Hepatocyte (in vitro differentiated cells): ENCODE measurements at regions not wholly inside any gene's neighbourhood (a gene's known extent, or its start where the extent isn't known, plus 50 kb on each side); places are given as distances from the start of the nearest gene placed in this dataset.

ENCODE experiments used
- DNase-seq: peaks from one replicate; pipeline ENCODE4 v3.0.0-alpha.2; 2016; ENCODE audit warnings: low spot score
- H2AFZ ChIP-seq: fragments of 200-600 bp; sonication (generic); 2 replicates; pipeline ENCODE4 v1.6.0; 2016; ENCODE audit warnings: antibody characterized with exemption, mild to moderate bottlenecking
- H3K27ac ChIP-seq: fragments of 200-600 bp; sonication (generic); 2 replicates; pipeline ENCODE4 v1.5.1; 2016; ENCODE audit warnings: mild to moderate bottlenecking
- H3K27me3 ChIP-seq: fragments of 200-600 bp; sonication (generic); 2 replicates; pipeline ENCODE4 v1.6.1; 2016
- H3K36me3 ChIP-seq: fragments of 200-600 bp; sonication (generic); replicated peaks from 2 replicates; pipeline ENCODE4 v1.5.1; 2016; ENCODE audit warnings: low read depth; ENCODE audit not compliant: insufficient read depth
- H3K4me1 ChIP-seq: fragments of 200-600 bp; sonication (generic); 2 replicates; pipeline ENCODE4 v1.5.1; 2016; ENCODE audit warnings: mild to moderate bottlenecking, moderate library complexity; ENCODE audit not compliant: insufficient read depth
- H3K4me2 ChIP-seq: fragments of 200-600 bp; sonication (generic); 2 replicates; pipeline ENCODE4 v1.6.0; 2016
- H3K4me3 ChIP-seq: fragments of 200-600 bp; sonication (generic); 2 replicates; pipeline ENCODE4 v1.5.1; 2016; ENCODE audit warnings: mild to moderate bottlenecking
- H3K79me2 ChIP-seq: fragments of 200-600 bp; sonication (generic); 2 replicates; pipeline ENCODE4 v1.6.0; 2017; ENCODE audit warnings: mild to moderate bottlenecking
- H3K9me2 ChIP-seq: fragments of 200-600 bp; sonication (generic); replicated peaks from 2 replicates; pipeline ENCODE4 v1.6.0; 2017; ENCODE audit warnings: mild to moderate bottlenecking; ENCODE audit not compliant: insufficient read depth
- H3K9me3 ChIP-seq: fragments of 200-600 bp; sonication (generic); 2 replicates; pipeline ENCODE4 v1.5.1; 2016; ENCODE audit warnings: low read depth, mild to moderate bottlenecking
- H4K20me1 ChIP-seq: fragments of 200-600 bp; sonication (generic); 2 replicates; pipeline ENCODE4 v1.6.0; 2016; ENCODE audit warnings: mild to moderate bottlenecking; ENCODE audit not compliant: insufficient read depth, poor library complexity, severe bottlenecking
- EZH2 ChIP-seq: fragments of 200-600 bp; sonication (generic); IDR thresholded peaks from 2 replicates; pipeline ENCODE4 v1.6.1; 2016; ENCODE audit warnings: antibody characterized with exemption, mild to moderate bottlenecking, borderline replicate concordance
- EZH2phosphoT487 ChIP-seq: fragments of 200-600 bp; sonication (generic); IDR thresholded peaks from one replicate; pipeline ENCODE4 v1.6.1; 2018; ENCODE audit warnings: antibody characterized with exemption, mild to moderate bottlenecking, low read depth, moderate library complexity; ENCODE audit not compliant: unreplicated experiment, severe bottlenecking
- WGBS: methylation state at CpG from one replicate; pipeline ENCODE4 v1.1.6; 2016; ENCODE audit warnings: low lambda C conversion rate; ENCODE audit errors: missing lambda C conversion rate; 5-methylcytosine and 5-hydroxymethylcytosine counted together
- TF ChIP-seq, protein P1 (sequence below): fragments of 200-600 bp; sonication (generic); IDR thresholded peaks from 2 replicates; pipeline ENCODE4 v1.5.1; 2016; ENCODE audit warnings: antibody characterized with exemption, mild to moderate bottlenecking; ENCODE audit not compliant: poor library complexity

DNA sequence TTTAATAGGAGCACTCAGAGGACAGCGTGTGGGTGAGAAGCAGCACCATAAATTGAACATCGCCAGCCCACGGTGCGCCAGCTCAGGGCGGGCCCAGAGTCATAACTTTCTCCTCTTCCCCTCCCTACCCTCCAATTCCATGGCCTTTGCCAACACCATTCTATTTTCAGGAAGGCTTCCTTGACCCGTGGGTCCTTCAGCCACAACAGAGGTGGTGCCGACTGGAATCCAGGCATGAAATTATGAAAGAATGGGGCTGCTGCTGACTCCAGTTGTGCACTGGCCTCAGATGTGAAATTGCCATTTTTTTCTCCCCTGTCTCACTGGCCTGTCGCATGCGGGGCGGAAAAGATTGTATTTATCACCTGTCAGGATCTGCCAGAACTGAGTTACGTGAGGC lies 345.9 kb downstream of the MIAT start:
- no peak for DNase-seq
- peaks cover 14% of the 10 kb centered on the region for H3K27me3 ChIP-seq
- H3K9me3 ChIP-seq = no peaks in the 10 kb centered on the region
- no peaks in the 10 kb centered on the region for H3K36me3 ChIP-seq
- H3K9me2 ChIP-seq = no peaks in the 10 kb centered on the region
- H2AFZ ChIP-seq = no peak overlapping the region
- H3K4me2 ChIP-seq = no peak overlapping the region
- 87% methylated on average over 11 of the region's 11 CpGs for WGBS
- TF ChIP-seq EZH2 = no peak
- TF ChIP-seq, protein P1, sequence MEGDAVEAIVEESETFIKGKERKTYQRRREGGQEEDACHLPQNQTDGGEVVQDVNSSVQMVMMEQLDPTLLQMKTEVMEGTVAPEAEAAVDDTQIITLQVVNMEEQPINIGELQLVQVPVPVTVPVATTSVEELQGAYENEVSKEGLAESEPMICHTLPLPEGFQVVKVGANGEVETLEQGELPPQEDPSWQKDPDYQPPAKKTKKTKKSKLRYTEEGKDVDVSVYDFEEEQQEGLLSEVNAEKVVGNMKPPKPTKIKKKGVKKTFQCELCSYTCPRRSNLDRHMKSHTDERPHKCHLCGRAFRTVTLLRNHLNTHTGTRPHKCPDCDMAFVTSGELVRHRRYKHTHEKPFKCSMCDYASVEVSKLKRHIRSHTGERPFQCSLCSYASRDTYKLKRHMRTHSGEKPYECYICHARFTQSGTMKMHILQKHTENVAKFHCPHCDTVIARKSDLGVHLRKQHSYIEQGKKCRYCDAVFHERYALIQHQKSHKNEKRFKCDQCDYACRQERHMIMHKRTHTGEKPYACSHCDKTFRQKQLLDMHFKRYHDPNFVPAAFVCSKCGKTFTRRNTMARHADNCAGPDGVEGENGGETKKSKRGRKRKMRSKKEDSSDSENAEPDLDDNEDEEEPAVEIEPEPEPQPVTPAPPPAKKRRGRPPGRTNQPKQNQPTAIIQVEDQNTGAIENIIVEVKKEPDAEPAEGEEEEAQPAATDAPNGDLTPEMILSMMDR = no peak
- TF ChIP-seq EZH2phosphoT487 = no peak
- no peaks in the 10 kb centered on the region for H4K20me1 ChIP-seq
- H3K4me1 ChIP-seq = no peaks in the 10 kb centered on the region
- no peaks in the 10 kb centered on the region for H3K79me2 ChIP-seq
- no peak overlapping the region for H3K27ac ChIP-seq
- H3K4me3 ChIP-seq = no peak overlapping the region

DNA sequence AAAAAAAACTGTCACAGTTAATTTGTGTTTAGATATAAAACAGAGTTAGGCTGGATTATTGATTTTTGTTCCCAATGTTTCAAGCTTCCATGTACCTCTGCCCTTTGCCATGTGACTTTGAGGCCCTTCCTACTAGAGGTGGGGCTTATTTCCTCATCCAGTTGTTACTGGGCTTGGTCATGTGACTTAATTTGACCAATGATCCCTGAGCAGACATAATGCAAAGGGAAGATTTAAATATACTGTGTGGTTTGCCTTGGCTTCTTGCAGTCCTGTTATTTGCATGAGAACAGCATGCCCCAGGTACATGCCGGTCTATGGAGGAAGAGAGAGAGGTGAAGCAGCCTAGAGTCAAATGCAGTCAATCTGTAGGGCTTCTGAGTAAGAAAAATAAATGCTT lies 347.0 kb downstream of the MIAT start:
- TF ChIP-seq EZH2 = no peak
- H3K4me3 ChIP-seq = no peak overlapping the region
- H3K4me1 ChIP-seq = no peaks in the 10 kb centered on the region
- H3K9me3 ChIP-seq = no peaks in the 10 kb centered on the region
- no peaks in the 10 kb centered on the region for H3K79me2 ChIP-seq
- DNase-seq = no peak
- H2AFZ ChIP-seq = no peak overlapping the region
- no peak overlapping the region for H3K4me2 ChIP-seq
- H3K27me3 ChIP-seq = peaks cover 14% of the 10 kb centered on the region
- no peaks in the 10 kb centered on the region for H3K9me2 ChIP-seq
- H3K27ac ChIP-seq = no peak overlapping the region
- WGBS = 35% methylated on average over 1 of the region's 1 CpG
- H4K20me1 ChIP-seq = no peaks in the 10 kb centered on the region
- no peaks in the 10 kb centered on the region for H3K36me3 ChIP-seq

DNA sequence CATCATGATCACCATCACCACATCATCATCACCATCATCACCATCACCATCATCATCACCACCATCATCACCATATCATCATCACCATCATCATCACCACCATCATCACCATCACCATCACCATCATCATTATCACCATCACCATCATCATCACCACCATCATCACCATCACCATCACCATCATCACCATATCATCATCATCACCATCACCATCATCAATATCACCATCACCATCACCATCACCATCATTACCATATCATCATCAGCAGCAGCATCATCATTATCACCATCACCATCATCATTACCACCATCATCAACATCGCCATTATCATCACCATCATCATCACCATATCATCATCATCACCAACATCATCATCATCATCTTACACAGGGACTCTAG lies 351.1 kb downstream of the MIAT start:
- Histone ChIP-seq H3K4me3 (no peak overlapping the region), H3K27ac (no peak overlapping the region), H2AFZ (no peak overlapping the region), H3K27me3 (peaks cover 14% of the 10 kb centered on the region), H3K4me1 (no peaks in the 10 kb centered on the region), H3K4me2 (no peak overlapping the region), H3K79me2 (no peaks in the 10 kb centered on the region), H4K20me1 (no peaks in the 10 kb centered on the region), H3K9me2 (no peaks in the 10 kb centered on the region), H3K36me3 (no peaks in the 10 kb centered on the region), H3K9me3 (no peaks in the 10 kb centered on the region)
- 82% methylated on average over 1 of the region's 1 CpG for WGBS
- no peak for TF ChIP-seq EZH2
- TF ChIP-seq, protein P1 = no peak
- DNase-seq = no peak

DNA sequence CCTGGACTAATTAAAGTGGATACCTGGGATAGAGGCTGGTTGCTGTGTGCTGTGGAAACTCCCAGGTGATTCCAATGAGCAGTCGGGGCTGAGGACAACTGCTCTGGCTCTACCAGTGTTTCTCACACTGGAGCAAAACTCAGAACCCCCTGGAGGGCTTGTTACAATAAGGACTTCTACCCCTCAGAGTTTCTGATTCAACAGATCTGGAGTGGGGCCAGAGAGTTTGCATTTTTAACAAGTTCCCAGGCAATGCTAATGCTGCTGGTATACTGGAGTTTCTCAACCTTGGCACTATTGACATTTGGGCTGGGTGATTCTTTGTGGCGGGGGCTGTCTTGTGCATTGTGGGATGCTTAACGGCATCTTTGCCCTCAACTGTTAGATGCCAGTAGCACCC lies 353.7 kb downstream of the MIAT start:
- Histone ChIP-seq H4K20me1 (no peaks in the 10 kb centered on the region), H3K4me1 (no peaks in the 10 kb centered on the region), H2AFZ (no peak overlapping the region), H3K9me2 (no peaks in the 10 kb centered on the region), H3K4me2 (no peak overlapping the region), H3K4me3 (no peak overlapping the region), H3K79me2 (no peaks in the 10 kb centered on the region), H3K27me3 (peaks cover 5% of the 10 kb centered on the region), H3K9me3 (no peaks in the 10 kb centered on the region), H3K27ac (no peak overlapping the region), H3K36me3 (no peaks in the 10 kb centered on the region)
- no peak for DNase-seq
- TF ChIP-seq, protein P1 = no peak
- TF ChIP-seq EZH2phosphoT487 = no peak
- TF ChIP-seq EZH2 = no peak
- WGBS = 85% methylated on average over 3 of the region's 3 CpGs
